SK-N-SH (cell line): ENCODE measurements at regions not wholly inside any gene's neighbourhood (a gene's known extent, or its start where the extent isn't known, plus 50 kb on each side); places are given as distances from the start of the nearest gene placed in this dataset.

Experiments used
- CTCF ChIA-PET: fragments of 300-600, 350-600 bp; formaldehyde crosslinking; extraction: SDS; loops from one replicate; lab custom pipeline; 2021; lab: Yijun Ruan, JAX
- POLR2A ChIA-PET: fragments of 350-600 bp; sonication (Branson Sonifier 250); formaldehyde crosslinking; extraction: SDS; loops from one replicate; lab custom pipeline; 2020; ENCODE audit warnings: antibody characterized with exemption, inconsistent platforms; lab: Yijun Ruan, JAX
- DNase-seq: peaks from one replicate; pipeline ENCODE4 v3.0.0; 2012
- H2AFZ ChIP-seq: fragments of 200-600 bp; sonication (generic); 2 replicates; pipeline ENCODE4 v1.8.1; 2016; ENCODE audit warnings: antibody characterized with exemption, mild to moderate bottlenecking, low read depth
- H3F3A ChIP-seq: fragments of 200-600 bp; sonication (generic); replicated peaks from 2 replicates; pipeline ENCODE3; 2016; ENCODE audit warnings: antibody characterized with exemption, mild to moderate bottlenecking; ENCODE audit not compliant: insufficient read depth
- H3K27ac ChIP-seq, 2 experiments: fragments of 200-500 bp in 1 of 2; fragments of 200-600 bp in 1 of 2; sonication (Bioruptor generic) in 1 of 2; sonication (generic), shearing (Covaris generic) in 1 of 2; 2 replicates each; pipeline versions ENCODE4 v1.5.1 to v1.6.1; 2014 to 2016; ENCODE audit warnings: low read depth in 2 of 2, inconsistent platforms in 1 of 2, low read length in 1 of 2, mild to moderate bottlenecking in 1 of 2, mixed read lengths in 1 of 2
- H3K27me3 ChIP-seq: fragments of 200-600 bp; sonication (generic), shearing (Covaris generic); 2 replicates; pipeline ENCODE4 v1.6.1; 2016; ENCODE audit warnings: mixed run types; ENCODE audit not compliant: insufficient read depth
- H3K36me3 ChIP-seq, 2 experiments: fragments of 200-500 bp in 1 of 2; fragments of 200-600 bp in 1 of 2; sonication (Bioruptor generic) in 1 of 2; sonication (generic) in 1 of 2; replicated peaks in 1 of 2; 2 replicates each; pipeline versions ENCODE3 to v1.5.1; 2014 to 2016; ENCODE audit warnings: low read length in 1 of 2, mild to moderate bottlenecking in 1 of 2; ENCODE audit not compliant: insufficient read depth in 2 of 2, control insufficient read depth in 1 of 2
- H3K4me1 ChIP-seq, 2 experiments: fragments of 200-500 bp in 1 of 2; fragments of 200-600 bp in 1 of 2; sonication (Bioruptor generic) in 1 of 2; sonication (generic), shearing (Covaris generic) in 1 of 2; 2 replicates each; pipeline versions ENCODE4 v1.5.1 to v1.6.1; 2014 to 2016; ENCODE audit warnings: low read depth in 1 of 2, low read length in 1 of 2, mixed run types in 1 of 2; ENCODE audit not compliant: insufficient read depth in 2 of 2, control insufficient read depth in 1 of 2
- H3K4me2 ChIP-seq: fragments of 200-600 bp; sonication (generic), shearing (Covaris generic); 2 replicates; pipeline ENCODE4 v1.6.1; 2017; ENCODE audit warnings: mixed run types
- H3K4me3 ChIP-seq, 2 experiments: fragments of 200-500 bp in 1 of 2; fragments of 200-600 bp in 1 of 2; sonication (Bioruptor generic) in 1 of 2; sonication (generic), shearing (Covaris generic) in 1 of 2; 2 replicates each; pipeline versions ENCODE4 v1.5.1 to v1.8.1; 2014 to 2016; ENCODE audit warnings: low read depth in 2 of 2, inconsistent platforms in 1 of 2, low read length in 1 of 2, mild to moderate bottlenecking in 1 of 2, mixed read lengths in 1 of 2, moderate library complexity in 1 of 2
- H3K79me2 ChIP-seq: fragments of 200-600 bp; sonication (generic); 2 replicates; pipeline ENCODE4 v1.8.1; 2017; ENCODE audit warnings: mild to moderate bottlenecking; ENCODE audit not compliant: insufficient read depth
- H3K9ac ChIP-seq: fragments of 200-600 bp; sonication (generic); 2 replicates; pipeline ENCODE4 v1.6.1; 2017; ENCODE audit warnings: mixed run types
- H3K9me2 ChIP-seq: fragments of 200-600 bp; sonication (generic); 2 replicates; pipeline ENCODE4 v1.6.1; 2017; ENCODE audit warnings: mixed run types
- H3K9me3 ChIP-seq: fragments of 200-600 bp; sonication (generic); 2 replicates; pipeline ENCODE4 v1.6.1; 2017; ENCODE audit warnings: mixed run types, mild to moderate bottlenecking, moderate library complexity
- H4K20me1 ChIP-seq: fragments of 200-600 bp; sonication (generic); 2 replicates; pipeline ENCODE4 v1.6.1; 2017; ENCODE audit warnings: mild to moderate bottlenecking, mixed run types; ENCODE audit not compliant: insufficient read depth
- EP300 ChIP-seq, 2 experiments: IDR thresholded peaks; 2 replicates each; pipeline versions ENCODE4 v1.4.0 to v1.6.1; 2012; ENCODE audit warnings: borderline replicate concordance in 1 of 2, low read depth in 1 of 2, low read length in 1 of 2
- EZH2phosphoT487 ChIP-seq: fragments of 200-600 bp; sonication (generic); IDR thresholded peaks from 2 replicates; pipeline ENCODE4 v1.6.1; 2017; ENCODE audit warnings: low read depth, mixed run types, mild to moderate bottlenecking, antibody characterized with exemption, moderate library complexity, borderline replicate concordance
- FOXJ3 ChIP-seq: sonication (generic); formaldehyde crosslinking; IDR thresholded peaks from 2 replicates; pipeline ENCODE4 v1.5.1; 2020; ENCODE audit warnings: mild to moderate bottlenecking, missing genetic modification reagents
- GABPA ChIP-seq: IDR thresholded peaks from 2 replicates; pipeline ENCODE4 v1.4.0; 2012; ENCODE audit warnings: low read depth, mild to moderate bottlenecking
- GATA2 ChIP-seq: sonication (generic); formaldehyde crosslinking; IDR thresholded peaks from 2 replicates; pipeline ENCODE4 v1.5.0; 2020; ENCODE audit warnings: mild to moderate bottlenecking, missing genetic modification reagents
- MEF2A ChIP-seq: IDR thresholded peaks from 2 replicates; pipeline ENCODE4 v1.4.0; 2012; ENCODE audit warnings: low read depth, borderline replicate concordance
- MXI1 ChIP-seq: IDR thresholded peaks from 2 replicates; pipeline ENCODE4 v1.6.1; 2012; ENCODE audit warnings: mild to moderate bottlenecking, low read depth, low read length, improper control_type of control experiment
- NRF1 ChIP-seq: IDR thresholded peaks from 2 replicates; pipeline ENCODE4 v1.6.1; 2012; ENCODE audit warnings: low read depth, mild to moderate bottlenecking, low read length
- POLR2AphosphoS5 ChIP-seq: IDR thresholded peaks from 2 replicates; pipeline ENCODE4 v1.6.1; 2012; ENCODE audit warnings: low read depth, low read length
- RAD21 ChIP-seq: IDR thresholded peaks from 2 replicates; pipeline ENCODE4 v1.6.1; 2012; ENCODE audit warnings: mild to moderate bottlenecking, low read length
- RXRA ChIP-seq: IDR thresholded peaks from 2 replicates; pipeline ENCODE4 v1.4.0; 2012; ENCODE audit warnings: low read depth, mild to moderate bottlenecking, borderline replicate concordance
- SIN3A ChIP-seq: IDR thresholded peaks from 2 replicates; pipeline ENCODE4 v1.6.1; 2012; ENCODE audit warnings: low read depth, mild to moderate bottlenecking, low read length, moderate library complexity, borderline replicate concordance
- SMC3 ChIP-seq: IDR thresholded peaks from 2 replicates; pipeline ENCODE4 v1.6.1; 2012; ENCODE audit warnings: low read depth, low read length, improper control_type of control experiment
- TAF1 ChIP-seq: IDR thresholded peaks from 2 replicates; pipeline ENCODE4 v1.6.1; 2012; ENCODE audit warnings: low read depth, mild to moderate bottlenecking, low read length, moderate library complexity, borderline replicate concordance
- YY1 ChIP-seq: IDR thresholded peaks from 2 replicates; pipeline ENCODE4 v1.4.0; 2012; ENCODE audit warnings: low read depth, mild to moderate bottlenecking
- WGBS: methylation state at CpG from one replicate; pipeline ENCODE4 v1.1.6; 2017; ENCODE audit warnings: low lambda C conversion rate; 5-methylcytosine and 5-hydroxymethylcytosine counted together
- TF ChIP-seq, protein P1 (sequence below): fragments of 150-350 bp; IDR thresholded peaks from 2 replicates; pipeline ENCODE4 v1.6.1; 2017; ENCODE audit warnings: antibody characterized with exemption, low read length, low read depth, borderline replicate concordance
- TF ChIP-seq, protein P2 (sequence below): IDR thresholded peaks from 2 replicates; pipeline ENCODE4 v1.6.1; 2012; ENCODE audit warnings: mild to moderate bottlenecking, low read depth, low read length, moderate library complexity
- TF ChIP-seq, protein P3 (sequence below): fragments of 150-350 bp; IDR thresholded peaks from 2 replicates; pipeline ENCODE4 v1.6.1; 2016; ENCODE audit warnings: mild to moderate bottlenecking, low read depth, low read length
- TF ChIP-seq, protein P4 (sequence below): fragments of 200-600 bp; sonication (generic); IDR thresholded peaks from 2 replicates; pipeline ENCODE4 v1.6.1; 2017; ENCODE audit warnings: antibody characterized with exemption, mild to moderate bottlenecking, moderate library complexity

DNA sequence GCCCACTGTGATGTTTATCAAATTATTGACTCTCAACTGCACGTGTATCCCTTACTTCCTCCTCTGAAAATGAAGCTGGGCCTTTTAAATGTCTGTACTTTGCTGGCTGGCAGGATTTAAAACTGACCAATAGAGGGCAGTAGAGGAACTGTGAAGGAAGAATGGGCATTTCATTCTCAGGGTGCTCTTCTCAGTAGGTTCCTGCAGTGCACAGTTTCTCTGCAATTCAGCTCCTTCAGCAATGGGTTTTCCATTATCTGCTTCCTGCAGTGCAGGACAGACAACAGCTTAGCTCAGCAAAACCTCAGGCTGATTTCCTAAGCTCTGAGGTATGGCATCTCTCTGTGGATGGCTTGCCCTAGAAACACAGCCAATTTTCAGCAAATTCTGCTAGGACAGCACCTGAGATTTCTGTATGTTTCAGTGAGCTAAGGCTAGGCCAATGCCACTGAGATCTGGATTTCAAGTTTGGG, 298.4 kb upstream of the PRDM9 start:
- H3K9me3 ChIP-seq, result no peaks in the 10 kb centered on the region
- H4K20me1 ChIP-seq, result no peaks in the 10 kb centered on the region

DNA sequence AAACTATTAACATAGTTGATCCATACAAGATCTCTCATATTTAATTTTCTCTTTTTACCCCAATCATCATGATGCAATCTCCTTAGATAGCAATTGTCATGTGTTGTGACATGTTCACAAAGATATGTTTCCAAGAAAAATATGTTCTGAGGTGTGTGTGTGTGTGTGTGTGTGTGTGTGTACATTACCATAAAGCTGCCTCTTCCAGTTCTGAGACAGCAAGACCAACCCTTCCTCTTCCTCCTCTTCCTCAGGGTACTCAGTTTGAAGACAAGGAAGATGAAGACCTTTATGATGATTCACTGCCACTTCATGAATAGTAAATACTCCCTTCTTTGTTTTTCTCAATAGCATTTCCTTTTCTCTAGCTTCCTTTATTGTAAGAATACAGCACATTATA, 303.3 kb upstream of the PRDM9 start:
- Histone ChIP-seq H3K36me3 (no peaks in the 10 kb centered on the region), H3K79me2 (no peaks in the 10 kb centered on the region), H3K4me2 (no peak overlapping the region), H3K9ac (no peak overlapping the region), H3K27ac (no peak overlapping the region), H3K9me2 (no peaks in the 10 kb centered on the region), H3K4me1 (no peaks in the 10 kb centered on the region), H3F3A (no peaks in the 10 kb centered on the region), H3K9me3 (no peaks in the 10 kb centered on the region), H3K4me3 (no peak overlapping the region), H4K20me1 (no peaks in the 10 kb centered on the region), H3K27me3 (peaks cover 8% of the 10 kb centered on the region; the same call in 1 of the 2 replicates), H2AFZ (no peak overlapping the region)
- POLR2A ChIA-PET, result no interaction called here
- no peak for DNase-seq
- CTCF ChIA-PET, result no interaction called here
- TF ChIP-seq MEF2A (no peak), GABPA (no peak), GATA2 (CRISPR knock-in tag) (no peak), POLR2AphosphoS5 (no peak), EZH2phosphoT487 (no peak), NRF1 (no peak), SIN3A (no peak), EP300 (IDR thresholded peaks at IDR 0.05; ENCODE audit: borderline replicate concordance in 1 of 2, low read depth in 1 of 2, low read length in 1 of 2) (no peak), SMC3 (no peak), MXI1 (no peak), YY1 (no peak), TAF1 (no peak), RXRA (no peak), FOXJ3 (CRISPR knock-in tag) (no peak)
- TF ChIP-seq, protein P1, sequence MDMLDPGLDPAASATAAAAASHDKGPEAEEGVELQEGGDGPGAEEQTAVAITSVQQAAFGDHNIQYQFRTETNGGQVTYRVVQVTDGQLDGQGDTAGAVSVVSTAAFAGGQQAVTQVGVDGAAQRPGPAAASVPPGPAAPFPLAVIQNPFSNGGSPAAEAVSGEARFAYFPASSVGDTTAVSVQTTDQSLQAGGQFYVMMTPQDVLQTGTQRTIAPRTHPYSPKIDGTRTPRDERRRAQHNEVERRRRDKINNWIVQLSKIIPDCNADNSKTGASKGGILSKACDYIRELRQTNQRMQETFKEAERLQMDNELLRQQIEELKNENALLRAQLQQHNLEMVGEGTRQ, result no peak
- TF ChIP-seq, protein P2, sequence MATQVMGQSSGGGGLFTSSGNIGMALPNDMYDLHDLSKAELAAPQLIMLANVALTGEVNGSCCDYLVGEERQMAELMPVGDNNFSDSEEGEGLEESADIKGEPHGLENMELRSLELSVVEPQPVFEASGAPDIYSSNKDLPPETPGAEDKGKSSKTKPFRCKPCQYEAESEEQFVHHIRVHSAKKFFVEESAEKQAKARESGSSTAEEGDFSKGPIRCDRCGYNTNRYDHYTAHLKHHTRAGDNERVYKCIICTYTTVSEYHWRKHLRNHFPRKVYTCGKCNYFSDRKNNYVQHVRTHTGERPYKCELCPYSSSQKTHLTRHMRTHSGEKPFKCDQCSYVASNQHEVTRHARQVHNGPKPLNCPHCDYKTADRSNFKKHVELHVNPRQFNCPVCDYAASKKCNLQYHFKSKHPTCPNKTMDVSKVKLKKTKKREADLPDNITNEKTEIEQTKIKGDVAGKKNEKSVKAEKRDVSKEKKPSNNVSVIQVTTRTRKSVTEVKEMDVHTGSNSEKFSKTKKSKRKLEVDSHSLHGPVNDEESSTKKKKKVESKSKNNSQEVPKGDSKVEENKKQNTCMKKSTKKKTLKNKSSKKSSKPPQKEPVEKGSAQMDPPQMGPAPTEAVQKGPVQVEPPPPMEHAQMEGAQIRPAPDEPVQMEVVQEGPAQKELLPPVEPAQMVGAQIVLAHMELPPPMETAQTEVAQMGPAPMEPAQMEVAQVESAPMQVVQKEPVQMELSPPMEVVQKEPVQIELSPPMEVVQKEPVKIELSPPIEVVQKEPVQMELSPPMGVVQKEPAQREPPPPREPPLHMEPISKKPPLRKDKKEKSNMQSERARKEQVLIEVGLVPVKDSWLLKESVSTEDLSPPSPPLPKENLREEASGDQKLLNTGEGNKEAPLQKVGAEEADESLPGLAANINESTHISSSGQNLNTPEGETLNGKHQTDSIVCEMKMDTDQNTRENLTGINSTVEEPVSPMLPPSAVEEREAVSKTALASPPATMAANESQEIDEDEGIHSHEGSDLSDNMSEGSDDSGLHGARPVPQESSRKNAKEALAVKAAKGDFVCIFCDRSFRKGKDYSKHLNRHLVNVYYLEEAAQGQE, result no peak

More for the DNA sequence above, 298.4 kb upstream of the PRDM9 start:
- no peaks in the 10 kb centered on the region for H3K36me3 ChIP-seq
- 0% methylated on average over 1 of the region's 1 CpG for WGBS
- no peak overlapping the region for H2AFZ ChIP-seq
- H3K4me3 ChIP-seq, result peak overlapping the region in 1 of 2 experiments; percentile 25; a peak in 1 of 4 replicates
- CTCF ChIA-PET, result interaction anchor here (0.6 to 1.7 kb wide), 24 partner anchors 8 to 901 kb away, joined by 3 to 13 read pairs (median 4); no protein-coding TSS in a partner anchor
- no peaks in the 10 kb centered on the region for H3K4me1 ChIP-seq
- H3K4me2 ChIP-seq, result no peak overlapping the region
- no peak overlapping the region for H3K27ac ChIP-seq
- H3K79me2 ChIP-seq, result no peaks in the 10 kb centered on the region
- TF ChIP-seq SMC3 (peak; percentile 28), RAD21 (peak; percentile 62)
- TF ChIP-seq, protein P3, sequence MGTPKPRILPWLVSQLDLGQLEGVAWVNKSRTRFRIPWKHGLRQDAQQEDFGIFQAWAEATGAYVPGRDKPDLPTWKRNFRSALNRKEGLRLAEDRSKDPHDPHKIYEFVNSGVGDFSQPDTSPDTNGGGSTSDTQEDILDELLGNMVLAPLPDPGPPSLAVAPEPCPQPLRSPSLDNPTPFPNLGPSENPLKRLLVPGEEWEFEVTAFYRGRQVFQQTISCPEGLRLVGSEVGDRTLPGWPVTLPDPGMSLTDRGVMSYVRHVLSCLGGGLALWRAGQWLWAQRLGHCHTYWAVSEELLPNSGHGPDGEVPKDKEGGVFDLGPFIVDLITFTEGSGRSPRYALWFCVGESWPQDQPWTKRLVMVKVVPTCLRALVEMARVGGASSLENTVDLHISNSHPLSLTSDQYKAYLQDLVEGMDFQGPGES, result no peak
- TF ChIP-seq, protein P4, sequence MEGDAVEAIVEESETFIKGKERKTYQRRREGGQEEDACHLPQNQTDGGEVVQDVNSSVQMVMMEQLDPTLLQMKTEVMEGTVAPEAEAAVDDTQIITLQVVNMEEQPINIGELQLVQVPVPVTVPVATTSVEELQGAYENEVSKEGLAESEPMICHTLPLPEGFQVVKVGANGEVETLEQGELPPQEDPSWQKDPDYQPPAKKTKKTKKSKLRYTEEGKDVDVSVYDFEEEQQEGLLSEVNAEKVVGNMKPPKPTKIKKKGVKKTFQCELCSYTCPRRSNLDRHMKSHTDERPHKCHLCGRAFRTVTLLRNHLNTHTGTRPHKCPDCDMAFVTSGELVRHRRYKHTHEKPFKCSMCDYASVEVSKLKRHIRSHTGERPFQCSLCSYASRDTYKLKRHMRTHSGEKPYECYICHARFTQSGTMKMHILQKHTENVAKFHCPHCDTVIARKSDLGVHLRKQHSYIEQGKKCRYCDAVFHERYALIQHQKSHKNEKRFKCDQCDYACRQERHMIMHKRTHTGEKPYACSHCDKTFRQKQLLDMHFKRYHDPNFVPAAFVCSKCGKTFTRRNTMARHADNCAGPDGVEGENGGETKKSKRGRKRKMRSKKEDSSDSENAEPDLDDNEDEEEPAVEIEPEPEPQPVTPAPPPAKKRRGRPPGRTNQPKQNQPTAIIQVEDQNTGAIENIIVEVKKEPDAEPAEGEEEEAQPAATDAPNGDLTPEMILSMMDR, result peak; percentile 82
- no peak overlapping the region for H3K9ac ChIP-seq
- peaks cover 8% of the 10 kb centered on the region; the same call in 1 of the 2 replicates for H3K27me3 ChIP-seq
- H3K9me2 ChIP-seq, result no peaks in the 10 kb centered on the region
- no peaks in the 10 kb centered on the region for H3F3A ChIP-seq
- POLR2A ChIA-PET, result no interaction called here
- DNase-seq, result peak; percentile 34
